GM13976 (cell line): ENCODE measurements at regions not wholly inside any gene's neighbourhood (a gene's known extent, or its start where the extent isn't known, plus 50 kb on each side); places are given as distances from the start of the nearest gene placed in this dataset.
"Not testable (repeated sequence)": the region's sequence is repeated elsewhere in the genome, so short reads cannot be mapped to it uniquely, and the experiment has no call there.

ENCODE experiments used
- DNase-seq: peaks from one replicate; pipeline ENCODE4 v3.0.0; 2012; ENCODE audit warnings: low spot score
- CTCF ChIP-seq: IDR thresholded peaks from 2 replicates; pipeline ENCODE4 v1.5.1; 2012; ENCODE audit warnings: borderline replicate concordance, mild to moderate bottlenecking; ENCODE audit not compliant: insufficient read depth; ENCODE audit errors: extremely low read depth, missing control alignments, control extremely low read depth
- in situ Hi-C: fragments of 300-500 bp; cut with MboI; formaldehyde crosslinking; loops from one replicate; pipeline ENCODE4 v1.12.0; 2022; ENCODE audit warnings: low sequenced_read_pairs, mixed read lengths, inconsistent platforms; ENCODE audit not compliant: unreplicated experiment

- DNase-seq: no peak
- in situ Hi-C loops: no loop called here
- TF ChIP-seq CTCF: no peak
These were observed 145.4 kb downstream of the SPATA31D1 start for GRCh38 chr9:82134010-82134409.

GRCh38 chr9:82135106-82135505 lies 146.5 kb downstream of the SPATA31D1 start:
- no peak for TF ChIP-seq CTCF
- in situ Hi-C loops: no loop called here
- no peak for DNase-seq

GRCh38 chr9:82138081-82138480 lies 149.5 kb downstream of the SPATA31D1 start:
- in situ Hi-C loops, DNase-seq: not testable (repeated sequence)

GRCh38 chr9:82140471-82140870 lies 151.9 kb downstream of the SPATA31D1 start:
- in situ Hi-C loops: no loop called here
- no peak for TF ChIP-seq CTCF
- no peak for DNase-seq

- in situ Hi-C loops: no loop called here
- DNase-seq: no peak
- TF ChIP-seq CTCF: no peak
These were observed 156.2 kb downstream of the SPATA31D1 start for GRCh38 chr9:82144803-82145202.

GRCh38 chr9:82146677-82147076 lies 158.1 kb downstream of the SPATA31D1 start:
- DNase-seq: no peak
- no peak for TF ChIP-seq CTCF
- in situ Hi-C loops: no loop called here

- TF ChIP-seq CTCF: no peak
- in situ Hi-C loops: no loop called here
- DNase-seq: no peak
These were observed 159.3 kb downstream of the SPATA31D1 start for GRCh38 chr9:82147798-82148425.
